Brain microvascular endothelial cell (primary cell): ENCODE measurements at regions not wholly inside any gene's neighbourhood (a gene's known extent, or its start where the extent isn't known, plus 50 kb on each side); places are given as distances from the start of the nearest gene placed in this dataset.

Source experiments
- DNase-seq: peaks from one replicate; pipeline ENCODE4 v3.0.0-alpha.2; 2020
- H3K27ac ChIP-seq: fragments of 250-450 bp; sonication (Bioruptor Pico); 2 replicates; pipeline ENCODE4 v1.5.1; 2020; ENCODE audit warnings: mild to moderate bottlenecking, moderate library complexity
- H3K27me3 ChIP-seq: fragments of 250-450 bp; sonication (Bioruptor Pico); replicated peaks from 2 replicates; pipeline ENCODE4 v1.5.1; 2020; ENCODE audit warnings: mild to moderate bottlenecking
- H3K36me3 ChIP-seq: fragments of 250-450 bp; sonication (Bioruptor Pico); replicated peaks from 2 replicates; pipeline ENCODE4 v1.5.1; 2020; ENCODE audit warnings: mild to moderate bottlenecking
- H3K4me3 ChIP-seq: 2 replicates; pipeline ENCODE4 v1.5.1; 2011; ENCODE audit warnings: low read depth, mild to moderate bottlenecking, control low read depth, low read length, moderate library complexity
- CTCF ChIP-seq: IDR thresholded peaks from 2 replicates; pipeline ENCODE4 v1.5.1; 2011; ENCODE audit warnings: low read depth, mild to moderate bottlenecking, moderate library complexity, low read length, control low read depth, inconsistent platforms; ENCODE audit errors: missing control alignments
- in situ Hi-C: cut with HindIII; loops from 2 replicates; pipeline ENCODE4 v1.10.0; 2017; ENCODE audit warnings: low sequenced_read_pairs, low pct_ligation_motif_present

DNA sequence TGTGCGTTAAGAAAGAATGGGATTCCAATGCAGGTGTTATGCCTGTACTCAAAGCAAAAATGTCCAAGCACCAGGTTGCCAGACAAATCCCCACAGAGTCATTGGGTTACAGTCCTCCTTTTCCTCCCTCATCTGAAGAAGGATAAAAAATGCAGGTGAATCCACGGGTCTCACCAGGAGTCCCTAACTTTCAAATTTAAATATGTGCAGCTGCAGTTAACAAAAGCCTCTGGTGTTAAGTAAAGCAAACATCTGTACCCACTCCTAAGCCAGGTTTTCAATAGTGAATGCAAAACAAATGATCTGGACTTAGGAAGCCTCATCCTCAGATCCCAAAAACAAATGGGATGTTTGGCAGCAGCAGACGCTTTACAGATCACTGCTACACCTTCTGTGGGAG, 70.4 kb upstream of the SETMAR start:
- Histone ChIP-seq H3K4me3 (no peak overlapping the region), H3K27ac (no peak overlapping the region), H3K36me3 (no peaks in the 10 kb centered on the region), H3K27me3 (no peaks in the 10 kb centered on the region)
- in situ Hi-C loops = no loop called here
- DNase-seq = no peak
- no peak for TF ChIP-seq CTCF

DNA sequence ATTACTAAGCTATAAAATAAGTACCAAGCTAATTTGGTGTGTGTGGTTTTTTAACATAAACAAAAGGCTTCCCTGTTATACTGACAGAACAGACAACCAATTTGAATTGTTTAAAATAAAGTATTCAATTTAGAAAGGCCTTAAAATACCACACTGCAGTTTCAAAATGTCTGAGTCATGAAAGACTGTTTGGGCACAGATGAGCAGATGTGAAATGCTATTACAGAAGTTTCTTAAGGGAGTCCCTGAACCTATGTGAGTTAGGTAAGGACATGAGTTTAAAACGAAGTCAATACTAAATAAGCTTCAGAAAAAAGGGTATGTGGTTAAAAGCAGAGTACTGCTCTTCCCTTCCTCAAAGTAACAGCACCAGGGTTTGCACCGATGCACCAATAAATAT, 69.7 kb upstream of the SETMAR start:
- H3K27ac ChIP-seq = no peak overlapping the region
- H3K4me3 ChIP-seq = no peak overlapping the region
- no peak for TF ChIP-seq CTCF
- H3K36me3 ChIP-seq = no peaks in the 10 kb centered on the region
- in situ Hi-C loops = no loop called here
- no peaks in the 10 kb centered on the region for H3K27me3 ChIP-seq
- no peak for DNase-seq

GRCh38 chr3:4234889-4235288, 68.3 kb upstream of the SETMAR start:
- no peak for TF ChIP-seq CTCF
- Histone ChIP-seq H3K36me3 (no peaks in the 10 kb centered on the region), H3K27me3 (no peaks in the 10 kb centered on the region), H3K27ac (no peak overlapping the region), H3K4me3 (no peak overlapping the region)
- no peak for DNase-seq
- in situ Hi-C loops = no loop called here

DNA sequence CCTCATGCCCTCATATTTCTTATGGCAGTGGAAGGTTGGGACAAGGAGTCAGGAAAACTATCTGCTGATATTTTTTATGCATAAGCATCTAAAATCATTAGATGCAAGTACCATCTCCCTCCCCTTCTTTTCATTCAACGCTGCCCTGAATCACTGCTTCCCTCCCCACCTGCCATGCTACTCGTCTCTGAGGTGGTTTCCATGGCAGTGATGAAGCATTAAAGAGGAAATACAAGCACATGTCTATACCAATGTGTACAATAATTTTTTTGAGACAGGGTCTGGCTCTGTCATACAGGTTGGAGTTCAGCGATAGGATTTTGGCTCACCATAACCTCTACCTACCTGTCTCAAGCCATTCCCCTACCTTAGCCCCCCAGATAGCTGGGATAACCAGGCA, 67.5 kb upstream of the SETMAR start:
- no peaks in the 10 kb centered on the region for H3K27me3 ChIP-seq
- in situ Hi-C loops = no loop called here
- no peak overlapping the region for H3K4me3 ChIP-seq
- no peak overlapping the region for H3K27ac ChIP-seq
- TF ChIP-seq CTCF = no peak
- DNase-seq = no peak
- H3K36me3 ChIP-seq = no peaks in the 10 kb centered on the region

GRCh38 chr3:4241595-4242170, 61.5 kb upstream of the SETMAR start:
- DNase-seq = no peak
- in situ Hi-C loops = no loop called here

More at GRCh38 chr3:4241595-4242170, 61.5 kb upstream of the SETMAR start:
- Histone ChIP-seq H3K36me3 (no peaks in the 10 kb centered on the region), H3K27me3 (no peaks in the 10 kb centered on the region), H3K27ac (no peak overlapping the region), H3K4me3 (no peak overlapping the region)
- TF ChIP-seq CTCF = no peak
